GM18499 (cell line): ENCODE measurements at regions not wholly inside any gene's neighbourhood (a gene's known extent, or its start where the extent isn't known, plus 50 kb on each side); places are given as distances from the start of the nearest gene placed in this dataset.
"Not testable (repeated sequence)": the region's sequence is repeated elsewhere in the genome, so short reads cannot be mapped to it uniquely, and the experiment has no call there.

Experiments
- ATAC-seq: cut with Tn5 transposase; IDR thresholded peaks from one replicate; pipeline ENCODE4 v1.9.1; 2021; ENCODE audit warnings: moderate number of reproducible peaks; ENCODE audit not compliant: insufficient read depth, unreplicated experiment

GRCh38 chr3:21962456-21962855 is 211.4 kb upstream of the ZNF385D start:
- no peak for ATAC-seq

GRCh38 chr3:21966457-21966856 is 215.4 kb upstream of the ZNF385D start:
- not testable (repeated sequence) for ATAC-seq

- ATAC-seq: no peak
These were observed 228.7 kb upstream of the ZNF385D start for GRCh38 chr3:21979706-21980105.

- no peak for ATAC-seq
These were observed 238.5 kb upstream of the ZNF385D start for GRCh38 chr3:21989341-21990042.

- no peak for ATAC-seq
These were observed 240.1 kb upstream of the ZNF385D start for GRCh38 chr3:21991061-21991460.

- ATAC-seq: no peak
These were observed 244.1 kb upstream of the ZNF385D start for GRCh38 chr3:21995079-21995607.

GRCh38 chr3:22007368-22007767 is 256.4 kb upstream of the ZNF385D start:
- no peak for ATAC-seq

- no peak for ATAC-seq
These were observed 260.0 kb upstream of the ZNF385D start for GRCh38 chr3:22010997-22011396.

GRCh38 chr3:22012471-22012870 is 261.5 kb upstream of the ZNF385D start:
- ATAC-seq: no peak

GRCh38 chr3:22013641-22014040 is 262.6 kb upstream of the ZNF385D start:
- ATAC-seq: no peak

GRCh38 chr3:22016197-22016596 is 265.2 kb upstream of the ZNF385D start:
- ATAC-seq: no peak

GRCh38 chr3:22024638-22025037 is 273.6 kb upstream of the ZNF385D start:
- not testable (repeated sequence) for ATAC-seq

- ATAC-seq: no peak
These were observed 278.5 kb upstream of the ZNF385D start for GRCh38 chr3:22029480-22029879.

- ATAC-seq: no peak
These were observed 288.2 kb upstream of the ZNF385D start for GRCh38 chr3:22039161-22039560.

GRCh38 chr3:22040150-22040549 is 289.1 kb upstream of the ZNF385D start:
- ATAC-seq: no peak

- no peak for ATAC-seq
These were observed 294.9 kb upstream of the ZNF385D start for GRCh38 chr3:22045882-22046281.

GRCh38 chr3:22063500-22063899 is 312.5 kb upstream of the ZNF385D start:
- no peak for ATAC-seq

- ATAC-seq: no peak
These were observed 317.6 kb upstream of the ZNF385D start for GRCh38 chr3:22068619-22069018.

GRCh38 chr3:22088204-22088603 is 337.2 kb upstream of the ZNF385D start:
- no peak for ATAC-seq

GRCh38 chr3:22089284-22089683 is 338.3 kb upstream of the ZNF385D start:
- ATAC-seq: peak; percentile 79

GRCh38 chr3:22091329-22091728 is 340.3 kb upstream of the ZNF385D start:
- ATAC-seq: no peak

GRCh38 chr3:22098021-22098420 is 347.0 kb upstream of the ZNF385D start:
- ATAC-seq: no peak
